Activated CD4-positive, alpha-beta T cell treated with anti-CD3 and anti-CD28 coated beads, Interleukin-2, amount 10 ng/mL, durations not matched to agents 7 days and 5 days (primary cell): ENCODE measurements at regions not wholly inside any gene's neighbourhood (a gene's known extent, or its start where the extent isn't known, plus 50 kb on each side); places are given as distances from the start of the nearest gene placed in this dataset.

Experiments
- CTCF ChIA-PET: fragments of 350-600 bp; sonication (Branson Sonifier 250); formaldehyde crosslinking; loops from one replicate; lab custom pipeline; 2021; ENCODE audit warnings: antibody characterized with exemption; lab: Charles Lee
- POLR2A ChIA-PET: fragments of 350-600 bp; sonication (Branson Sonifier 250); formaldehyde crosslinking; loops from one replicate; lab custom pipeline; 2021; ENCODE audit warnings: antibody characterized with exemption; lab: Charles Lee
- DNase-seq: peaks from one replicate; pipeline ENCODE4 v3.0.0-alpha.2; 2020
- H3K27ac Mint-ChIP-seq: one replicate; pipeline ENCODE4 v1.8.0; 2021; ENCODE audit warnings: mild to moderate bottlenecking, moderate library complexity, mixed read lengths
- H3K27me3 Mint-ChIP-seq: one replicate; pipeline ENCODE4 v1.8.0; 2021; ENCODE audit warnings: mixed read lengths
- H3K36me3 Mint-ChIP-seq: one replicate; pipeline ENCODE4 v1.8.0; 2021; ENCODE audit warnings: low read depth, mixed read lengths
- H3K4me1 Mint-ChIP-seq: one replicate; pipeline ENCODE4 v1.8.0; 2021; ENCODE audit warnings: mixed read lengths
- H3K4me3 Mint-ChIP-seq: one replicate; pipeline ENCODE4 v1.8.0; 2021; ENCODE audit warnings: mild to moderate bottlenecking, moderate library complexity, mixed read lengths
- H3K9me3 Mint-ChIP-seq: one replicate; pipeline ENCODE4 v1.8.0; 2021; ENCODE audit warnings: mixed read lengths

GRCh38 chr18:68263481-68263880, 451.4 kb downstream of the TMX3 start:
- H3K4me3 Mint-ChIP-seq = no peak overlapping the region
- ChIA-PET CTCF (no interaction called here), POLR2A (no interaction called here)
- no peaks in the 10 kb centered on the region for H3K4me1 Mint-ChIP-seq
- no peaks in the 10 kb centered on the region for H3K27me3 Mint-ChIP-seq
- H3K27ac Mint-ChIP-seq = no peak overlapping the region
- no peak for DNase-seq
- no peaks in the 10 kb centered on the region for H3K36me3 Mint-ChIP-seq
- no peaks in the 10 kb centered on the region for H3K9me3 Mint-ChIP-seq

GRCh38 chr18:68262690-68263294, 452.1 kb downstream of the TMX3 start:
- no peak overlapping the region for H3K27ac Mint-ChIP-seq
- H3K27me3 Mint-ChIP-seq = no peaks in the 10 kb centered on the region
- no peaks in the 10 kb centered on the region for H3K4me1 Mint-ChIP-seq
- ChIA-PET POLR2A (no interaction called here), CTCF (no interaction called here)
- no peaks in the 10 kb centered on the region for H3K36me3 Mint-ChIP-seq
- DNase-seq = no peak
- no peaks in the 10 kb centered on the region for H3K9me3 Mint-ChIP-seq
- H3K4me3 Mint-ChIP-seq = no peak overlapping the region

DNA sequence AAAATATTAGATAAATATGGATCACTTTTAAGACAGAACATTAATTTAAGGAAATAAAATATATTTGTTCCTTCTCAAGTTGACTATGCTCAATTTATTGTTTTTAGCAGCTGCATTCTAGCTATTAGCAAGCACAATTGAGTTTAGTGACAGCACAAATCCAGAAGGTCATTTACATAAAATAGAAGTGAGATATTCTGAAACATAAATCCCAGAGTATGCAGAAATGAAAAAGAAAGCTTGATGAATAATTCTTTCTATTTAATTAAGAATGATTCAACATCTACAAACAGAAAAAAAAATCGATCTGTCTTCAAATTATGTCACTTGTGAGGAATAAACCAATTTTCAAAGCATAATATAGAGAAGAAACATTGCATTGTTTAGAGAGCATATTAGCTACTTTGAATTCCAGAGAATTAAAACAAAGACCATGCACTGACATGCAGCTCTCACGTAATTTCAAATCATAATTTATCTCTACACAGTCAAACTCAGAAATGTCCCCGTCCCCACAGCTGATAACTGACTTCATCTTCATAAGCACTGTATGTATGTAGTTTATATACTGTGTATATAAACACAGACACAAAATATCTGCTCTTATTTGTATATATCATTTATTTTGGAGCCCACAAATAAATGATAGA, 458.4 kb downstream of the TMX3 start:
- ChIA-PET POLR2A (no interaction called here), CTCF (no interaction called here)
- no peaks in the 10 kb centered on the region for H3K36me3 Mint-ChIP-seq
- no peak for DNase-seq
- H3K27me3 Mint-ChIP-seq = no peaks in the 10 kb centered on the region
- no peaks in the 10 kb centered on the region for H3K4me1 Mint-ChIP-seq
- no peak overlapping the region for H3K27ac Mint-ChIP-seq
- H3K4me3 Mint-ChIP-seq = no peak overlapping the region
- no peaks in the 10 kb centered on the region for H3K9me3 Mint-ChIP-seq

DNA sequence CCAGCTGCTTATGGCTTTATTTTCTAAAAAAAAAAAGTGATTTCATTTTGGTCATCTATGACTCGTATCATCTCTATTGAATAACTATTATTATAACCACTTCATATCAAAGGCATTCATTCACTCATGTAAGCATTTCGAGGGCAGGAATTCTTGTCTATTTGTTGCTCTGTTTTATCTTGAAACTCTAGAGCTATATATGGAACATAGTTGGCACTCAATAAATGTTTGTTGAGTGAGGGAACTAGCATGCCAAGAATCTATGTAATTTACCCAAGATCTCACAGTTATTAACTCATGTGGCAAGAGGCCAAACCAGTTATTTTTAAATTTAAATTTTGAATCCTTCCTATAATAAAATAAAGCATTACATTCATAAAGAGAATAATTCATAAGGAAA, 470.1 kb downstream of the TMX3 start:
- Mint-ChIP-seq H3K9me3 (no peaks in the 10 kb centered on the region), H3K4me3 (no peak overlapping the region), H3K4me1 (no peaks in the 10 kb centered on the region), H3K27me3 (no peaks in the 10 kb centered on the region), H3K27ac (no peak overlapping the region), H3K36me3 (no peaks in the 10 kb centered on the region)
- POLR2A ChIA-PET = no interaction called here
- DNase-seq = no peak
- CTCF ChIA-PET = no interaction called here

DNA sequence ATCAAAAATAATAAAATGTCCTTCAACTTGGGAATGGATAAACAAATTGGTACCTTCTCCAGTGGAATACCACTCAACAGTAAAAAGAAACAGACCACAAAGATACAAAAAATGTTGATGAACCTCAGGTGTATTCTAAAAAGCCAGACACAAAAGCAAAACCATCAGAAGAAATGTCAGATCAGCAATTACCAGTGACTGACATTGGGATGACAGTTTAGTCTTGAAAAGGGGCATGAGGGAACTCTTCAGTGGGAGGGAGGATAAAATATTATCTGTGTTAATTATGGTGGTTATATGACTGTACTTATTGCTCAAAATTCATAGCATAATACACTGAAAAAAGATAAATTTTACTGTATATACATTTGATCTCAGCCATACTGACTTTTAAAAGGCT, 473.0 kb downstream of the TMX3 start:
- H3K4me1 Mint-ChIP-seq = no peaks in the 10 kb centered on the region
- CTCF ChIA-PET = no interaction called here
- peaks cover 2% of the 10 kb centered on the region for H3K9me3 Mint-ChIP-seq
- no peaks in the 10 kb centered on the region for H3K27me3 Mint-ChIP-seq
- no peak for DNase-seq
- POLR2A ChIA-PET = no interaction called here
- no peak overlapping the region for H3K27ac Mint-ChIP-seq
- no peaks in the 10 kb centered on the region for H3K36me3 Mint-ChIP-seq
- no peak overlapping the region for H3K4me3 Mint-ChIP-seq

DNA sequence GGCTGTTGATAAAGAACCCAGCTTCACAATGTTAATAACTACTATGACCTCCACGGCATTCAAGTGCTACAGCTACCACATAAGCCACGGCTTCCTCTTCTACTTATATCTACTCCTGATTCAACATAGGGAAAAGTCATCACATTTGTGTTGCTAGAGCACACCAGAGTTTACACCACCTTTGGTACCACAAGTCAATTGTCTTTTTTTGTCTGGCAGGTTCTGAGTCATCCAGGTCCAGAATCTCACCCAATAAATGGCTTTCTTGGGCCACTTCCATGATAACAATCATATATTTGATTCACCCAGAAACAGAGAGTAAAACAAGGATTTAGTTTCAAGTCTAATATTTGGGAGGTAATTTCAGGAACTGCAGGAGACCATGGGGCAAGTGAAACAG, 480.2 kb downstream of the TMX3 start:
- H3K36me3 Mint-ChIP-seq = no peaks in the 10 kb centered on the region
- CTCF ChIA-PET = no interaction called here
- H3K4me1 Mint-ChIP-seq = no peaks in the 10 kb centered on the region
- no peak for DNase-seq
- H3K27me3 Mint-ChIP-seq = no peaks in the 10 kb centered on the region
- POLR2A ChIA-PET = no interaction called here
- no peak overlapping the region for H3K27ac Mint-ChIP-seq
- H3K4me3 Mint-ChIP-seq = no peak overlapping the region
- H3K9me3 Mint-ChIP-seq = peaks cover 2% of the 10 kb centered on the region

DNA sequence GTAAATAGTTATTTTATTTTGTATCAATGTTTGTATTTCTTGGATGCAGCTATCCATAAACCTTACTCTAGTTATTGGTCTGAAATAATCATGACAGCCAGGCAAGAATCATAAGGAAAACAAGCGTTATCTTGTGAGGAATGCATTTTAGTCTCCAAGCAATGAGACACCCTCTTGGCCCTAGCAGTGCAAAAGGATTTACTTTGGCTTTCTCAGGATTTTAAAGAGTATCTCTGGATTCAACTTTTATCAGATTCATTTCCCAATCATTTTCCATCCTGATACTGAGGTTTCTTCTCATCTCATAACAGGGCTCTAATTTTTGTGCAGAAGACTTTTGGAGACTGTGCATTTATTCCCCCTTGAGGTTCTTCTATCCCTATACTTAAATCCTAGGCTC, 480.8 kb downstream of the TMX3 start:
- Mint-ChIP-seq H3K27ac (no peak overlapping the region), H3K36me3 (no peaks in the 10 kb centered on the region), H3K4me1 (no peaks in the 10 kb centered on the region), H3K4me3 (no peak overlapping the region), H3K9me3 (peaks cover 5% of the 10 kb centered on the region), H3K27me3 (no peaks in the 10 kb centered on the region)
- CTCF ChIA-PET = no interaction called here
- no peak for DNase-seq
- POLR2A ChIA-PET = no interaction called here

DNA sequence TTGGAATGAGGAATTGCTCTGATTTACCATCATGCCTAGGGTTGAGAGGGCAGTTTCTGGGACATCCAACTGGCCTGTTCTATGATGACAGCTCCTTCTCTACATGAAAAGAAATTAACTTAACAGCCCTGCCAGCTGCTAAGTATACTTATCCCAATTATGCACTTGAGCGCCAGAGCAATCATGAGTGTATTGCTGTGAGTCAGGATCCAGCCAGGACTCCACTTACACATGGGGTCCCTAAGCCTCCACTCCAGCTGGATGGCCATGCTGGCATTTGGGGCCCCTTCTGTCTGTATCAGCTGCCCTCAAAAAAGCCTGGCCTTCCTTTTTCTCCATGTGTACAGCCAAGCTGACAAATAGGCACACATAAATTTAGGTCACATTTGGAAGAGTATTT, 481.9 kb downstream of the TMX3 start:
- Mint-ChIP-seq H3K27me3 (no peaks in the 10 kb centered on the region), H3K36me3 (no peaks in the 10 kb centered on the region), H3K4me3 (no peak overlapping the region), H3K27ac (no peak overlapping the region), H3K9me3 (peaks cover 3% of the 10 kb centered on the region), H3K4me1 (no peaks in the 10 kb centered on the region)
- ChIA-PET CTCF (no interaction called here), POLR2A (no interaction called here)
- DNase-seq = no peak

- Mint-ChIP-seq H3K36me3 (no peaks in the 10 kb centered on the region), H3K4me1 (no peaks in the 10 kb centered on the region), H3K4me3 (no peak overlapping the region), H3K27me3 (no peaks in the 10 kb centered on the region), H3K9me3 (peaks cover 3% of the 10 kb centered on the region), H3K27ac (no peak overlapping the region)
- no peak for DNase-seq
- ChIA-PET POLR2A (no interaction called here), CTCF (no interaction called here)
Measured at GRCh38 chr18:68229351-68229750, 485.6 kb downstream of the TMX3 start.

GRCh38 chr18:68221111-68221724, 493.7 kb downstream of the TMX3 start:
- H3K27ac Mint-ChIP-seq = no peak overlapping the region

GRCh38 chr18:68220458-68220857, 494.4 kb downstream of the TMX3 start:
- Mint-ChIP-seq H3K36me3 (no peaks in the 10 kb centered on the region), H3K9me3 (no peaks in the 10 kb centered on the region), H3K4me3 (no peak overlapping the region), H3K27ac (no peak overlapping the region), H3K27me3 (no peaks in the 10 kb centered on the region), H3K4me1 (no peaks in the 10 kb centered on the region)
- CTCF ChIA-PET = no interaction called here
- no peak for DNase-seq
- POLR2A ChIA-PET = no interaction called here

More at GRCh38 chr18:68221111-68221724, 493.7 kb downstream of the TMX3 start:
- no peaks in the 10 kb centered on the region for H3K9me3 Mint-ChIP-seq
- H3K27me3 Mint-ChIP-seq = no peaks in the 10 kb centered on the region
- H3K4me3 Mint-ChIP-seq = no peak overlapping the region
- ChIA-PET CTCF (no interaction called here), POLR2A (no interaction called here)
- no peaks in the 10 kb centered on the region for H3K36me3 Mint-ChIP-seq
- no peaks in the 10 kb centered on the region for H3K4me1 Mint-ChIP-seq
- DNase-seq = no peak

- Mint-ChIP-seq H3K9me3 (no peaks in the 10 kb centered on the region), H3K27me3 (no peaks in the 10 kb centered on the region), H3K36me3 (no peaks in the 10 kb centered on the region), H3K27ac (no peak overlapping the region), H3K4me1 (no peaks in the 10 kb centered on the region), H3K4me3 (no peak overlapping the region)
- DNase-seq = no peak
- ChIA-PET CTCF (no interaction called here), POLR2A (no interaction called here)
Measured at GRCh38 chr18:68219872-68220271, 495.0 kb downstream of the TMX3 start.

- Mint-ChIP-seq H3K27me3 (no peaks in the 10 kb centered on the region), H3K27ac (no peak overlapping the region), H3K4me1 (no peaks in the 10 kb centered on the region), H3K36me3 (no peaks in the 10 kb centered on the region), H3K9me3 (no peaks in the 10 kb centered on the region), H3K4me3 (no peak overlapping the region)
- ChIA-PET CTCF (no interaction called here), POLR2A (no interaction called here)
- no peak for DNase-seq
Measured at GRCh38 chr18:68219274-68219673, 495.6 kb downstream of the TMX3 start.

DNA sequence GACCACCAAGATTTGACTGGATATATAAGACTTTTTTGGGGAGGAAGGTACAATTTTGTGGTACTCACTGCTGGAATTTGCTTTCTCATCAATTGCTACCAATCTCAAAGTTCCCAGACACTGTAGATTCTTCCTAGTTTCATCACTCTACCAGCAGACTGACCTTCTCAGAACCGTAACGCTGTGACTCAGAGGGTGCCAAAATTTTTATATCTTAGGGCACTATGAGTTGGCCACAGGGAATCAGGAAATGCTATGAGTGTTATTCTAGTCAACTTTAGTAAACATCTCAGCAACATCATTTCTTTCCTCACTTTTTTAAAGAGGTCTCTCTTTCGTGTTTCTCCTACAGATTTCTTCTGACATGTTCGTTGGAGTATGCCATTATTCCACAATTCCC, 499.0 kb downstream of the TMX3 start:
- Mint-ChIP-seq H3K4me3 (no peak overlapping the region), H3K27ac (no peak overlapping the region), H3K27me3 (no peaks in the 10 kb centered on the region), H3K9me3 (no peaks in the 10 kb centered on the region), H3K36me3 (no peaks in the 10 kb centered on the region), H3K4me1 (no peaks in the 10 kb centered on the region)
- ChIA-PET POLR2A (no interaction called here), CTCF (no interaction called here)
- no peak for DNase-seq
